ENCODE measurements at regions not wholly inside any gene's neighbourhood (a gene's known extent, or its start where the extent isn't known, plus 50 kb on each side); places are given as distances from the start of the nearest gene placed in this dataset.

DNA sequence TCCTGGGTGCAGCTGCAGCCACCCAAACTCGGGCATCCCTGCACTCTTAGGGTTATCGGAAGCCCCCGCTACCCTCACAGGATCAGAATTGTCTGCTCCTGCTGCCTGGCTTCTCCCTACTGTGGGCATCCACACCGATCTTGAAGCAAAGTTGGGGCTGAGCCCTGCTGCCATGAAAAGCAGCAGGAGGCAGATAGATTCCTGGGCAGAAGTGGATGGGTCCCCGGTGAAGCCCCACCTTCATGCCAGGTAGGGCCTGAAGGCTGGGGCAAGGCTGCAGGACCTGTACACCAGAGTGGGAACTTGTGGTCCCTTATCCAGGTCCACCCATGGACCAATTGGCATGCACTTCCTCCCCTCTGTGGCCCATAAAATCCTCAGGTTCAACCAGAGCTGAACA is 922.6 kb upstream of the KCND2 start:
- TF ChIP-seq CTCF (IDR thresholded peaks at IDR 0.05) = no peak
- no peak for TF ChIP-seq POLR2A (IDR thresholded peaks at IDR 0.05)

All from breast epithelium (tissue), 3 donors.